ENCODE measurements at regions not wholly inside any gene's neighbourhood (a gene's known extent, or its start where the extent isn't known, plus 50 kb on each side); places are given as distances from the start of the nearest gene placed in this dataset.
A peak's percentile ranks its signal among the peaks of the same experiment; 100 is the strongest.

- peaks cover 33% of the 10 kb centered on the region for H3K4me1 ChIP-seq (ENCODE audit: insufficient read depth, low read length, poor library complexity, severe bottlenecking)
- DNase-seq (ENCODE audit: low spot score) = peak; percentile 88
- H3K36me3 ChIP-seq (ENCODE audit: insufficient read depth, low read length) = no peaks in the 10 kb centered on the region
- no peaks in the 10 kb centered on the region for H3K79me2 ChIP-seq (ENCODE audit: insufficient read depth, low read depth, low read length)
- ChIA-PET POLR2A (interaction anchor here (0.6 to 1.7 kb wide), 14 partner anchors 8 to 1280 kb away, joined by 3 to 8 read pairs (median 4); no protein-coding TSS in a partner anchor), CTCF (ENCODE audit: unreplicated experiment) (no interaction called here)
- no peaks in the 10 kb centered on the region for H3K9me2 ChIP-seq (ENCODE audit: insufficient read depth, low read length)
- H3K4me2 ChIP-seq (ENCODE audit: low read length) = peak overlapping the region; percentile 51
- no peaks in the 10 kb centered on the region for H4K20me1 ChIP-seq (ENCODE audit: insufficient read depth, low read length)
- H2AFZ ChIP-seq (ENCODE audit: low read length) = peak overlapping the region; percentile 88
- peak overlapping the region; percentile 39 for H3K4me3 ChIP-seq (ENCODE audit: low read depth, low read length, poor library complexity, severe bottlenecking)
- H3K27ac ChIP-seq (ENCODE audit: low read depth, low read length, poor library complexity, severe bottlenecking) = peak overlapping the region; percentile 66
- intact Hi-C loops (cut with micrococcal nuclease; ENCODE audit: unreplicated experiment) = loop anchor here (2.0 to 5.0 kb wide), 6 partner anchors 48 to 310 kb away; partner anchors contain the start of gene IRF2BP2
- H3K9me3 ChIP-seq (ENCODE audit: low read length) = no peaks in the 10 kb centered on the region
- TF ChIP-seq EZH2phosphoT487 (IDR thresholded peaks at IDR 0.05; ENCODE audit: borderline replicate concordance, low read depth, low read length) (no peak), CTCF (conservative IDR thresholded peaks at IDR 0.05; ENCODE audit: low read length) (no peak)
- BruUV-seq (replicated peaks) = no TSS peak
These were observed 162.6 kb upstream of the IRF2BP2 start for GRCh38 chr1:234772345-234773147.

GRCh38 chr1:234771642-234772344 lies 161.8 kb upstream of the IRF2BP2 start:
- intact Hi-C loops (cut with micrococcal nuclease; ENCODE audit: unreplicated experiment) = loop anchor here (2.0 to 5.0 kb wide), 6 partner anchors 47 to 311 kb away; partner anchors contain the start of gene IRF2BP2
- peak overlapping the region; percentile 66 for H3K27ac ChIP-seq (ENCODE audit: low read depth, low read length, poor library complexity, severe bottlenecking)
- TF ChIP-seq CTCF (conservative IDR thresholded peaks at IDR 0.05; ENCODE audit: low read length) = no peak
- TF ChIP-seq EZH2phosphoT487 (IDR thresholded peaks at IDR 0.05; ENCODE audit: borderline replicate concordance, low read depth, low read length) = no peak
- BruUV-seq (replicated peaks) = no TSS peak
- POLR2A ChIA-PET = interaction anchor here (0.6 to 1.4 kb wide), 15 partner anchors 8 to 323 kb away, joined by 3 to 7 read pairs (median 3); no protein-coding TSS in a partner anchor
- no peaks in the 10 kb centered on the region for H3K9me3 ChIP-seq (ENCODE audit: low read length)
- no peaks in the 10 kb centered on the region for H3K9me2 ChIP-seq (ENCODE audit: insufficient read depth, low read length)
- peak overlapping the region; percentile 39 for H3K4me3 ChIP-seq (ENCODE audit: low read depth, low read length, poor library complexity, severe bottlenecking)
- no peaks in the 10 kb centered on the region for H3K79me2 ChIP-seq (ENCODE audit: insufficient read depth, low read depth, low read length)
- peaks cover 33% of the 10 kb centered on the region for H3K4me1 ChIP-seq (ENCODE audit: insufficient read depth, low read length, poor library complexity, severe bottlenecking)
- peak; percentile 22 for DNase-seq (ENCODE audit: low spot score)
- CTCF ChIA-PET (ENCODE audit: unreplicated experiment) = no interaction called here
- no peaks in the 10 kb centered on the region for H4K20me1 ChIP-seq (ENCODE audit: insufficient read depth, low read length)
- H2AFZ ChIP-seq (ENCODE audit: low read length) = peak overlapping the region; percentile 88
- no peaks in the 10 kb centered on the region for H3K36me3 ChIP-seq (ENCODE audit: insufficient read depth, low read length)
- peak overlapping the region; percentile 51 for H3K4me2 ChIP-seq (ENCODE audit: low read length)

All from OCI-LY7 (cell line).